ENCODE measurements at regions not wholly inside any gene's neighbourhood (a gene's known extent, or its start where the extent isn't known, plus 50 kb on each side); places are given as distances from the start of the nearest gene placed in this dataset.

DNA sequence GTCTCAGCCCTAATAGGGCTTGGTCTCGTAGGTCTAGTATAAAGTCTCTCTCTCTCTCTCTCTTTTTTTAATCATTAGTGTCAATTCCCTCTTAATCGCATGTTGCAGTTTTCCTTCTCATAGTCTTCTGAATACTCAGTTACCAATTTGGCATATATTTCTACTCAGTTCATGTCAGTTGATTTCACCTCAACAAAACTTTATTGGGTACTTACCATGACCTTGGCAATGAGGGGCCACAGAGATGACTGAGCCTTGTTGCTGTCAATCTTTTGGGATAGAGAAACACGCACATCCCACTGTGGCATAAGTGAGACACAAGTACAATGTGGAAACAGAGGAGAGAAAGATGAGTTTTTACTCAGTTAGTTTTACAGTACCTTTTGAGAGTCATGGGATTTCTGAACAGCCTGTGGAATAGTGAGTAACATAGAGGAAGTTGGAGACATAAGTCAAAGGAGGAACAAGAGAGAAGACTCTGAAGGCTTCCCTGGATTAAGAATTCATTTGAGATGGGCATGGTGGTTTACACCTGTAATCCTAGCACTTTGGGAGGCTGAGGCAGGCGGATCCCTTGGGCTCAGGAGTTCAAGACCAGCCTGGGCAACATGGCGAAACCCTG is 150.2 kb upstream of the CBLB start:
- TF ChIP-seq, protein P1, sequence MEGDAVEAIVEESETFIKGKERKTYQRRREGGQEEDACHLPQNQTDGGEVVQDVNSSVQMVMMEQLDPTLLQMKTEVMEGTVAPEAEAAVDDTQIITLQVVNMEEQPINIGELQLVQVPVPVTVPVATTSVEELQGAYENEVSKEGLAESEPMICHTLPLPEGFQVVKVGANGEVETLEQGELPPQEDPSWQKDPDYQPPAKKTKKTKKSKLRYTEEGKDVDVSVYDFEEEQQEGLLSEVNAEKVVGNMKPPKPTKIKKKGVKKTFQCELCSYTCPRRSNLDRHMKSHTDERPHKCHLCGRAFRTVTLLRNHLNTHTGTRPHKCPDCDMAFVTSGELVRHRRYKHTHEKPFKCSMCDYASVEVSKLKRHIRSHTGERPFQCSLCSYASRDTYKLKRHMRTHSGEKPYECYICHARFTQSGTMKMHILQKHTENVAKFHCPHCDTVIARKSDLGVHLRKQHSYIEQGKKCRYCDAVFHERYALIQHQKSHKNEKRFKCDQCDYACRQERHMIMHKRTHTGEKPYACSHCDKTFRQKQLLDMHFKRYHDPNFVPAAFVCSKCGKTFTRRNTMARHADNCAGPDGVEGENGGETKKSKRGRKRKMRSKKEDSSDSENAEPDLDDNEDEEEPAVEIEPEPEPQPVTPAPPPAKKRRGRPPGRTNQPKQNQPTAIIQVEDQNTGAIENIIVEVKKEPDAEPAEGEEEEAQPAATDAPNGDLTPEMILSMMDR (IDR thresholded peaks at IDR 0.05): no peak
- TF ChIP-seq ZFX (IDR thresholded peaks at IDR 0.05; ENCODE audit: borderline replicate concordance): no peak

All from 22Rv1 (cell line).